B cell (primary cell): ENCODE measurements at regions not wholly inside any gene's neighbourhood (a gene's known extent, or its start where the extent isn't known, plus 50 kb on each side); places are given as distances from the start of the nearest gene placed in this dataset.

Source experiments
- CTCF ChIP-seq: fragments of 200-600 bp; IDR thresholded peaks from one replicate; pipeline ENCODE4 v1.8.0; 2022; ENCODE audit warnings: antibody characterized with exemption, mild to moderate bottlenecking
- EZH2 ChIP-seq: IDR thresholded peaks from 2 replicates; pipeline ENCODE4 v1.6.1; 2012; ENCODE audit warnings: borderline replicate concordance, low read depth, mild to moderate bottlenecking, moderate library complexity, low read length; ENCODE audit not compliant: insufficient read depth, poor library complexity, severe bottlenecking

- TF ChIP-seq CTCF = no peak
- no peak for TF ChIP-seq EZH2
Measured at GRCh38 chr1:229097356-229097755, 173.6 kb upstream of the RAB4A start.
